ENCODE measurements at regions not wholly inside any gene's neighbourhood (a gene's known extent, or its start where the extent isn't known, plus 50 kb on each side); places are given as distances from the start of the nearest gene placed in this dataset.
"Not testable (repeated sequence)": the region's sequence is repeated elsewhere in the genome, so short reads cannot be mapped to it uniquely, and the experiment has no call there.

GRCh38 chr2:77768508-77768907 is 246.3 kb upstream of the LRRTM4 start:
- Histone ChIP-seq H3K4me3 (ENCODE audit: low read depth, low read length, poor library complexity, severe bottlenecking) (no peak overlapping the region), H3K9me3 (ENCODE audit: low read length) (no peaks in the 10 kb centered on the region), H3K79me2 (ENCODE audit: insufficient read depth, low read length) (no peaks in the 10 kb centered on the region), H3K4me1 (ENCODE audit: insufficient read depth, low read length, severe bottlenecking) (no peaks in the 10 kb centered on the region), H2AFZ (ENCODE audit: low read length) (no peak overlapping the region), H3F3A (ENCODE audit: insufficient read depth, low read length) (no peaks in the 10 kb centered on the region), H3K36me3 (ENCODE audit: insufficient read depth, low read length) (no peaks in the 10 kb centered on the region), H3K9ac (ENCODE audit: low read length) (no peak overlapping the region), H3K27me3 (ENCODE audit: insufficient read depth, low read length) (no peaks in the 10 kb centered on the region), H3K9me2 (ENCODE audit: low read depth, low read length) (no peaks in the 10 kb centered on the region), H3K27ac (ENCODE audit: low read depth, low read length, poor library complexity, severe bottlenecking) (no peak overlapping the region), H3K4me2 (ENCODE audit: low read length) (no peak overlapping the region), H4K20me1 (ENCODE audit: insufficient read depth, low read length) (no peaks in the 10 kb centered on the region)
- TF ChIP-seq EZH2 (IDR thresholded peaks at IDR 0.05; ENCODE audit: borderline replicate concordance, low read length) (no peak), CTCF (IDR thresholded peaks at IDR 0.05; ENCODE audit: low read length) (no peak)

- no peaks in the 10 kb centered on the region for H3K9me2 ChIP-seq (ENCODE audit: low read depth, low read length)
- no peaks in the 10 kb centered on the region for H4K20me1 ChIP-seq (ENCODE audit: insufficient read depth, low read length)
- H3K9me3 ChIP-seq (ENCODE audit: low read length): no peaks in the 10 kb centered on the region
- no peak overlapping the region for H3K4me2 ChIP-seq (ENCODE audit: low read length)
- H3K9ac ChIP-seq (ENCODE audit: low read length): no peak overlapping the region
- H3K27me3 ChIP-seq (ENCODE audit: insufficient read depth, low read length): no peaks in the 10 kb centered on the region
- H3K4me3 ChIP-seq (ENCODE audit: low read depth, low read length, poor library complexity, severe bottlenecking): no peak overlapping the region
- no peaks in the 10 kb centered on the region for H3K36me3 ChIP-seq (ENCODE audit: insufficient read depth, low read length)
- H3K27ac ChIP-seq (ENCODE audit: low read depth, low read length, poor library complexity, severe bottlenecking): no peak overlapping the region
- H3F3A ChIP-seq (ENCODE audit: insufficient read depth, low read length): no peaks in the 10 kb centered on the region
- no peak overlapping the region for H2AFZ ChIP-seq (ENCODE audit: low read length)
- H3K4me1 ChIP-seq (ENCODE audit: insufficient read depth, low read length, severe bottlenecking): no peaks in the 10 kb centered on the region
- TF ChIP-seq EZH2 (IDR thresholded peaks at IDR 0.05; ENCODE audit: borderline replicate concordance, low read length) (no peak), CTCF (IDR thresholded peaks at IDR 0.05; ENCODE audit: low read length) (no peak)
- no peaks in the 10 kb centered on the region for H3K79me2 ChIP-seq (ENCODE audit: insufficient read depth, low read length)
These were observed 256.7 kb upstream of the LRRTM4 start for GRCh38 chr2:77778917-77779316.

- H3K4me2 ChIP-seq (ENCODE audit: low read length); H3K27ac ChIP-seq (ENCODE audit: low read depth, low read length, poor library complexity, severe bottlenecking); H3K4me3 ChIP-seq (ENCODE audit: low read depth, low read length, poor library complexity, severe bottlenecking); H3K9me3 ChIP-seq (ENCODE audit: low read length); H4K20me1 ChIP-seq (ENCODE audit: insufficient read depth, low read length); H3K27me3 ChIP-seq (ENCODE audit: insufficient read depth, low read length); H3K4me1 ChIP-seq (ENCODE audit: insufficient read depth, low read length, severe bottlenecking); H3K9me2 ChIP-seq (ENCODE audit: low read depth, low read length); H3F3A ChIP-seq (ENCODE audit: insufficient read depth, low read length); H2AFZ ChIP-seq (ENCODE audit: low read length); H3K9ac ChIP-seq (ENCODE audit: low read length); H3K79me2 ChIP-seq (ENCODE audit: insufficient read depth, low read length); H3K36me3 ChIP-seq (ENCODE audit: insufficient read depth, low read length): not testable (repeated sequence)
These were observed 271.3 kb upstream of the LRRTM4 start for GRCh38 chr2:77793500-77793899.

GRCh38 chr2:77796397-77796796 is 274.2 kb upstream of the LRRTM4 start:
- TF ChIP-seq CTCF (IDR thresholded peaks at IDR 0.05; ENCODE audit: low read length): no peak
- no peak for TF ChIP-seq EZH2 (IDR thresholded peaks at IDR 0.05; ENCODE audit: borderline replicate concordance, low read length)
- H3K4me3 ChIP-seq (ENCODE audit: low read depth, low read length, poor library complexity, severe bottlenecking): no peak overlapping the region
- H4K20me1 ChIP-seq (ENCODE audit: insufficient read depth, low read length): no peaks in the 10 kb centered on the region
- H3K27me3 ChIP-seq (ENCODE audit: insufficient read depth, low read length): no peaks in the 10 kb centered on the region
- no peaks in the 10 kb centered on the region for H3K4me1 ChIP-seq (ENCODE audit: insufficient read depth, low read length, severe bottlenecking)
- H3K27ac ChIP-seq (ENCODE audit: low read depth, low read length, poor library complexity, severe bottlenecking): no peak overlapping the region
- H3K36me3 ChIP-seq (ENCODE audit: insufficient read depth, low read length): no peaks in the 10 kb centered on the region
- no peak overlapping the region for H3K9ac ChIP-seq (ENCODE audit: low read length)
- H2AFZ ChIP-seq (ENCODE audit: low read length): no peak overlapping the region
- H3K4me2 ChIP-seq (ENCODE audit: low read length): no peak overlapping the region
- no peaks in the 10 kb centered on the region for H3F3A ChIP-seq (ENCODE audit: insufficient read depth, low read length)
- no peaks in the 10 kb centered on the region for H3K9me2 ChIP-seq (ENCODE audit: low read depth, low read length)
- no peaks in the 10 kb centered on the region for H3K79me2 ChIP-seq (ENCODE audit: insufficient read depth, low read length)
- H3K9me3 ChIP-seq (ENCODE audit: low read length): no peaks in the 10 kb centered on the region

Data from OCI-LY1 (cell line).